Neural progenitor cell (in vitro differentiated cells): ENCODE measurements at regions not wholly inside any gene's neighbourhood (a gene's known extent, or its start where the extent isn't known, plus 50 kb on each side); places are given as distances from the start of the nearest gene placed in this dataset.

Experiments used
- DNase-seq: peaks from one replicate; pipeline ENCODE4 v3.0.0-alpha.2; 2016; ENCODE audit warnings: low spot score
- H2AFZ ChIP-seq: fragments of 200-600 bp; sonication (generic); replicated peaks from 2 replicates; pipeline ENCODE4 v1.6.1; 2016; ENCODE audit warnings: antibody characterized with exemption
- H3F3A ChIP-seq: fragments of 200-600 bp; sonication (generic); 2 replicates; pipeline ENCODE4 v1.6.1; 2016; ENCODE audit warnings: antibody characterized with exemption, low read depth
- H3K27ac ChIP-seq: fragments of 200-600 bp; sonication (generic); 2 replicates; pipeline ENCODE4 v1.5.1; 2016; ENCODE audit warnings: mild to moderate bottlenecking
- H3K27me3 ChIP-seq: fragments of 200-600 bp; sonication (generic); 2 replicates; pipeline ENCODE4 v1.6.1; 2016; ENCODE audit warnings: mild to moderate bottlenecking, moderate library complexity
- H3K36me3 ChIP-seq: fragments of 200-600 bp; sonication (generic); 2 replicates; pipeline ENCODE4 v1.5.1; 2016
- H3K4me1 ChIP-seq: fragments of 200-600 bp; sonication (generic); 2 replicates; pipeline ENCODE4 v1.6.1; 2016; ENCODE audit warnings: mixed run types
- H3K4me2 ChIP-seq: fragments of 200-600 bp; sonication (generic); 2 replicates; pipeline ENCODE4 v1.6.1; 2016
- H3K4me3 ChIP-seq: fragments of 200-600 bp; sonication (generic); 2 replicates; pipeline ENCODE4 v1.5.1; 2016
- H3K79me2 ChIP-seq: fragments of 200-600 bp; sonication (generic); 2 replicates; pipeline ENCODE4 v1.6.1; 2016; ENCODE audit warnings: low read depth
- H3K9ac ChIP-seq: fragments of 200-600 bp; sonication (generic); 2 replicates; pipeline ENCODE4 v1.6.1; 2016
- H3K9me3 ChIP-seq: fragments of 200-600 bp; sonication (generic); 2 replicates; pipeline ENCODE4 v1.5.1; 2016; ENCODE audit warnings: low read depth
- H4K20me1 ChIP-seq: fragments of 200-600 bp; sonication (generic); 2 replicates; pipeline ENCODE4 v1.6.1; 2016; ENCODE audit warnings: low read depth
- H3K27ac Mint-ChIP-seq: 3 replicates; pipeline ENCODE4 v1.8.0; 2021; ENCODE audit warnings: mixed read lengths
- H3K27me3 Mint-ChIP-seq: 2 replicates; pipeline ENCODE4 v1.8.0; 2022; ENCODE audit warnings: low read depth, mild to moderate bottlenecking, inconsistent platforms, moderate library complexity, mixed read lengths; ENCODE audit not compliant: insufficient read depth
- H3K36me3 Mint-ChIP-seq: 3 replicates; pipeline ENCODE4 v1.8.0; 2021; ENCODE audit warnings: mixed read lengths
- H3K4me1 Mint-ChIP-seq: 3 replicates; pipeline ENCODE4 v1.8.0; 2021; ENCODE audit warnings: mixed read lengths
- H3K4me3 Mint-ChIP-seq: 3 replicates; pipeline ENCODE4 v1.8.0; 2021; ENCODE audit warnings: mild to moderate bottlenecking, moderate library complexity, mixed read lengths
- H3K9me3 Mint-ChIP-seq: 3 replicates; pipeline ENCODE4 v1.8.0; 2020; ENCODE audit warnings: mixed read lengths
- CTCF ChIP-seq: fragments of 200-600 bp; sonication (generic); IDR thresholded peaks from 2 replicates; pipeline ENCODE4 v1.5.1; 2017; ENCODE audit warnings: antibody characterized with exemption, mild to moderate bottlenecking
- EZH2 ChIP-seq: fragments of 200-600 bp; sonication (generic); IDR thresholded peaks from 2 replicates; pipeline ENCODE4 v1.6.1; 2017; ENCODE audit warnings: antibody characterized with exemption, mild to moderate bottlenecking, moderate library complexity
- EZH2phosphoT487 ChIP-seq: fragments of 200-600 bp; sonication (generic); IDR thresholded peaks from 2 replicates; pipeline ENCODE4 v1.6.1; 2017; ENCODE audit warnings: antibody characterized with exemption

- Histone ChIP-seq H3K27ac (no peak overlapping the region), H3K36me3 (no peaks in the 10 kb centered on the region), H2AFZ (no peak overlapping the region), H3K9me3 (no peaks in the 10 kb centered on the region), H3K27me3 (peaks cover 45% of the 10 kb centered on the region), H3K4me1 (no peaks in the 10 kb centered on the region), H3K79me2 (no peaks in the 10 kb centered on the region), H3K4me2 (no peak overlapping the region), H4K20me1 (no peaks in the 10 kb centered on the region), H3K4me3 (no peak overlapping the region), H3K9ac (no peak overlapping the region), H3F3A (no peaks in the 10 kb centered on the region)
- TF ChIP-seq EZH2phosphoT487 (no peak), EZH2 (no peak), CTCF (no peak)
- Mint-ChIP-seq H3K36me3 (no peaks in the 10 kb centered on the region), H3K27me3 (peaks cover 6% of the 10 kb centered on the region), H3K9me3 (no peaks in the 10 kb centered on the region), H3K4me3 (no peak overlapping the region), H3K27ac (no peak overlapping the region), H3K4me1 (peaks cover 10% of the 10 kb centered on the region)
- no peak for DNase-seq
Observed at GRCh38 chr5:1656271-1656975, 132.7 kb upstream of the LPCAT1 start.

- H3K9ac ChIP-seq = no peak overlapping the region
- Mint-ChIP-seq H3K27me3 (peaks cover 10% of the 10 kb centered on the region), H3K4me1 (peaks cover 12% of the 10 kb centered on the region), H3K36me3 (no peaks in the 10 kb centered on the region), H3K27ac (no peak overlapping the region), H3K4me3 (no peak overlapping the region), H3K9me3 (no peaks in the 10 kb centered on the region)
- no peak overlapping the region for H3K27ac ChIP-seq
- H3K4me1 ChIP-seq = no peaks in the 10 kb centered on the region
- DNase-seq = no peak
- H3K4me3 ChIP-seq = no peak overlapping the region
- H2AFZ ChIP-seq = no peak overlapping the region
- H3K79me2 ChIP-seq = no peaks in the 10 kb centered on the region
- no peaks in the 10 kb centered on the region for H3K36me3 ChIP-seq
- no peaks in the 10 kb centered on the region for H4K20me1 ChIP-seq
- H3K9me3 ChIP-seq = no peaks in the 10 kb centered on the region
- TF ChIP-seq EZH2phosphoT487 (no peak), CTCF (no peak), EZH2 (no peak)
- H3F3A ChIP-seq = no peaks in the 10 kb centered on the region
- H3K4me2 ChIP-seq = no peak overlapping the region
- H3K27me3 ChIP-seq = peaks cover 50% of the 10 kb centered on the region
Observed at GRCh38 chr5:1655496-1656270, 131.9 kb upstream of the LPCAT1 start.

GRCh38 chr5:1654786-1655495 is 131.2 kb upstream of the LPCAT1 start:
- Histone ChIP-seq H3K27me3 (peaks cover 57% of the 10 kb centered on the region), H3K27ac (no peak overlapping the region), H3K9ac (no peak overlapping the region), H3K4me2 (no peak overlapping the region), H3K36me3 (no peaks in the 10 kb centered on the region), H4K20me1 (no peaks in the 10 kb centered on the region), H3K79me2 (no peaks in the 10 kb centered on the region), H3K9me3 (no peaks in the 10 kb centered on the region), H3F3A (no peaks in the 10 kb centered on the region), H3K4me3 (no peak overlapping the region), H3K4me1 (no peaks in the 10 kb centered on the region), H2AFZ (no peak overlapping the region)
- TF ChIP-seq CTCF (no peak), EZH2phosphoT487 (no peak), EZH2 (no peak)
- H3K27ac Mint-ChIP-seq = no peak overlapping the region
- H3K4me1 Mint-ChIP-seq = peaks cover 11% of the 10 kb centered on the region
- peaks cover 16% of the 10 kb centered on the region for H3K27me3 Mint-ChIP-seq
- H3K4me3 Mint-ChIP-seq = peak overlapping the region; percentile 22
- no peaks in the 10 kb centered on the region for H3K9me3 Mint-ChIP-seq
- no peaks in the 10 kb centered on the region for H3K36me3 Mint-ChIP-seq
- DNase-seq = no peak
